Stomach (tissue), 4 donors: ENCODE measurements at regions not wholly inside any gene's neighbourhood (a gene's known extent, or its start where the extent isn't known, plus 50 kb on each side); places are given as distances from the start of the nearest gene placed in this dataset.
A peak's percentile ranks its signal among the peaks of the same experiment; 100 is the strongest.

Experiments used
- POLR2A ChIP-seq, 4 donors: fragments of 450-650 bp; IDR thresholded peaks; one replicate each; pipeline ENCODE4 v1.6.1; 2016; ENCODE audit warnings: antibody characterized with exemption in 4 of 4, control low read depth in 2 of 4, mild to moderate bottlenecking in 1 of 4, moderate library complexity in 1 of 4
- POLR2AphosphoS5 ChIP-seq, 3 donors: sonication (generic); formaldehyde crosslinking; IDR thresholded peaks; one replicate each; pipeline ENCODE4 v1.6.1; 2016; ENCODE audit warnings: antibody characterized with exemption in 3 of 3
- TF ChIP-seq, protein P1 (sequence below), 7 experiments: fragments of 450-650 bp in 4 of 7; fragments of 200-600 bp in 3 of 7; sonication (generic) in 3 of 7; IDR thresholded peaks; one replicate each; pipeline ENCODE4 v1.5.1; 2016 to 2019; ENCODE audit warnings: antibody characterized with exemption in 7 of 7, control low read depth in 2 of 7, mild to moderate bottlenecking in 1 of 7

DNA sequence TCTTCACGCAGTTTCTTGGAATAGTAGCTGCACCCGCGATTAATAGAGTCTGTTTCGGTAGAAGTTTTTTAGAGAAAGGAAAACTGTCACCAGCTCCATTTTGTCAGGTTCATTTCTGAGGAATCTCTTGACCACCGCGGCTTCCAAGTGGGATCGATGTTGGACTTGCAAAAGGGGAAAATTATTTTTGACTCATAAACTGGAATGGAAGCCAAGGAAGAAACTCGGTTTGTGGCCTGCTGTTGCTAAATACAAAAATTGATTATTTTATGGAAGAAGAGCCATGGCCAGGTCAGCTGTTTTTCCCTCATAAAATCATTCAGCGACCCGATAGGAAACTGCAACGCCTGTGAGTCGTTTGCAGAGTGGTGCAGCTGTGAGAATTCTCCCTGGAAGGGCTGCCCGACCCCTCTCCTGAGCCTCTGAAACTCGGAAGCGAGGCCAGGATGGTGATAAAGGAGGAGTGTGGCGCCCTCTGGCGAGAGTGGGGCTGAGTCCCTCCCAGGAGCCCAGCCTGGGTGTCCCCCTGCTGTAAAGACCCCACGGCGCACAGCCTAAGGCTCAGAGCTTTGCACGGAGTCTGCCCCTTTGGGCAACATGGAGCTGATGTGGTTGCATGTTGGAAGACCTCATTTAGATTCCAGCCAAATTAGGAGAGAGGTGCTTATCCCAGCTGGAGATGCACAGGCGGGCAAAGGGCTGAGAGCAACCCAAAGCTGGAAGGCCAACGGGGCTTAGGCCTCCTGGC is 83.6 kb upstream of the SLC25A33 start:
- TF ChIP-seq, protein P1, sequence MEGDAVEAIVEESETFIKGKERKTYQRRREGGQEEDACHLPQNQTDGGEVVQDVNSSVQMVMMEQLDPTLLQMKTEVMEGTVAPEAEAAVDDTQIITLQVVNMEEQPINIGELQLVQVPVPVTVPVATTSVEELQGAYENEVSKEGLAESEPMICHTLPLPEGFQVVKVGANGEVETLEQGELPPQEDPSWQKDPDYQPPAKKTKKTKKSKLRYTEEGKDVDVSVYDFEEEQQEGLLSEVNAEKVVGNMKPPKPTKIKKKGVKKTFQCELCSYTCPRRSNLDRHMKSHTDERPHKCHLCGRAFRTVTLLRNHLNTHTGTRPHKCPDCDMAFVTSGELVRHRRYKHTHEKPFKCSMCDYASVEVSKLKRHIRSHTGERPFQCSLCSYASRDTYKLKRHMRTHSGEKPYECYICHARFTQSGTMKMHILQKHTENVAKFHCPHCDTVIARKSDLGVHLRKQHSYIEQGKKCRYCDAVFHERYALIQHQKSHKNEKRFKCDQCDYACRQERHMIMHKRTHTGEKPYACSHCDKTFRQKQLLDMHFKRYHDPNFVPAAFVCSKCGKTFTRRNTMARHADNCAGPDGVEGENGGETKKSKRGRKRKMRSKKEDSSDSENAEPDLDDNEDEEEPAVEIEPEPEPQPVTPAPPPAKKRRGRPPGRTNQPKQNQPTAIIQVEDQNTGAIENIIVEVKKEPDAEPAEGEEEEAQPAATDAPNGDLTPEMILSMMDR (IDR thresholded peaks at IDR 0.05) = peak in 5 of 7 experiments; percentile 60 to 78 (median 75)
- no peak for TF ChIP-seq POLR2AphosphoS5 (IDR thresholded peaks at IDR 0.05)
- TF ChIP-seq POLR2A (IDR thresholded peaks at IDR 0.05) = no peak
